ENCODE measurements at regions not wholly inside any gene's neighbourhood (a gene's known extent, or its start where the extent isn't known, plus 50 kb on each side); places are given as distances from the start of the nearest gene placed in this dataset.
"Not testable (repeated sequence)": the region's sequence is repeated elsewhere in the genome, so short reads cannot be mapped to it uniquely, and the experiment has no call there.

DNA sequence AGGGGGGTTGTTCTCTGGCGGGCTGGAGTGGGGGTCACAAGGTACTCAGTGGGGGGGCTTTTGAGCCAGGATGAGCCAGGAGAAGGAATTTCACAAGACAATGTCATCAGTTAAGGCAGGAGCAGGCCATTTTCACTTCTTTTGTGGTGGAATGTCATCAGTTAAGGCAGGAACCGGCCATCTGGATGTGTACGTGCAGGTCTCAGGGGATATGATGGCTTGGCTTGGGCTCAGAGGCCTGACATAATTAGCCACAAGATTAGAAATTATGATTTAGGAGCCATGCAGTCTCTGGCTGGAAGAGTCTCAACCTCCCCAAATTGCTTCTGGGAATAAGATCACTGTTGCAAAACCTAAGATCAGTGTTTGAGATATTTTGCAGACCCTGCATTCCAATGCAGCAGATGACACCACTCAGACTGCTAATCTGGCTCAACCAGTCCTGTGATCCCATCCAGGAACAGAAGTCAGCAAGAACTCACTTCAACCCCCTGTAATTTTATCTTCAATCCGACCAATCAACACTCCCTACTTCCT is 84.4 kb upstream of the MSH6 start:
- TF ChIP-seq, protein P1, sequence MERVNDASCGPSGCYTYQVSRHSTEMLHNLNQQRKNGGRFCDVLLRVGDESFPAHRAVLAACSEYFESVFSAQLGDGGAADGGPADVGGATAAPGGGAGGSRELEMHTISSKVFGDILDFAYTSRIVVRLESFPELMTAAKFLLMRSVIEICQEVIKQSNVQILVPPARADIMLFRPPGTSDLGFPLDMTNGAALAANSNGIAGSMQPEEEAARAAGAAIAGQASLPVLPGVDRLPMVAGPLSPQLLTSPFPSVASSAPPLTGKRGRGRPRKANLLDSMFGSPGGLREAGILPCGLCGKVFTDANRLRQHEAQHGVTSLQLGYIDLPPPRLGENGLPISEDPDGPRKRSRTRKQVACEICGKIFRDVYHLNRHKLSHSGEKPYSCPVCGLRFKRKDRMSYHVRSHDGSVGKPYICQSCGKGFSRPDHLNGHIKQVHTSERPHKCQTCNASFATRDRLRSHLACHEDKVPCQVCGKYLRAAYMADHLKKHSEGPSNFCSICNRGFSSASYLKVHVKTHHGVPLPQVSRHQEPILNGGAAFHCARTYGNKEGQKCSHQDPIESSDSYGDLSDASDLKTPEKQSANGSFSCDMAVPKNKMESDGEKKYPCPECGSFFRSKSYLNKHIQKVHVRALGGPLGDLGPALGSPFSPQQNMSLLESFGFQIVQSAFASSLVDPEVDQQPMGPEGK (CRISPR knock-in tag; IDR thresholded peaks at IDR 0.05; ENCODE audit: borderline replicate concordance), result not testable (repeated sequence)
- TF ChIP-seq ISL1 (CRISPR knock-in tag; IDR thresholded peaks at IDR 0.05) (peak; percentile 96), GLIS3 (CRISPR knock-in tag; IDR thresholded peaks at IDR 0.05) (peak; percentile 86; the same call in 1 of the 2 replicates), ZFP3 (CRISPR knock-in tag; IDR thresholded peaks at IDR 0.05) (peak; percentile 54; the same call in 1 of the 2 replicates), TCF4 (CRISPR knock-in tag; IDR thresholded peaks at IDR 0.05; ENCODE audit: borderline replicate concordance) (peak; percentile 93)
- not testable (repeated sequence) for TF ChIP-seq ARNTL (CRISPR knock-in tag; IDR thresholded peaks at IDR 0.05; ENCODE audit: borderline replicate concordance, low read depth); RARB (CRISPR knock-in tag; IDR thresholded peaks at IDR 0.05); ZFP30 (CRISPR knock-in tag; IDR thresholded peaks at IDR 0.05); TOX (CRISPR knock-in tag; IDR thresholded peaks at IDR 0.05; ENCODE audit: borderline replicate concordance); ZNF8 (CRISPR knock-in tag; IDR thresholded peaks at IDR 0.05); ESRRG (CRISPR knock-in tag; IDR thresholded peaks at IDR 0.05)
- TF ChIP-seq, protein P2, sequence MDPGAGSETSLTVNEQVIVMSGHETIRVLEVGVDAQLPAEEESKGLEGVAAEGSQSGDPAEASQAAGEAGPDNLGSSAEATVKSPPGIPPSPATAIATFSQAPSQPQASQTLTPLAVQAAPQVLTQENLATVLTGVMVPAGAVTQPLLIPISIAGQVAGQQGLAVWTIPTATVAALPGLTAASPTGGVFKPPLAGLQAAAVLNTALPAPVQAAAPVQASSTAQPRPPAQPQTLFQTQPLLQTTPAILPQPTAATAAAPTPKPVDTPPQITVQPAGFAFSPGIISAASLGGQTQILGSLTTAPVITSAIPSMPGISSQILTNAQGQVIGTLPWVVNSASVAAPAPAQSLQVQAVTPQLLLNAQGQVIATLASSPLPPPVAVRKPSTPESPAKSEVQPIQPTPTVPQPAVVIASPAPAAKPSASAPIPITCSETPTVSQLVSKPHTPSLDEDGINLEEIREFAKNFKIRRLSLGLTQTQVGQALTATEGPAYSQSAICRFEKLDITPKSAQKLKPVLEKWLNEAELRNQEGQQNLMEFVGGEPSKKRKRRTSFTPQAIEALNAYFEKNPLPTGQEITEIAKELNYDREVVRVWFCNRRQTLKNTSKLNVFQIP (CRISPR knock-in tag; IDR thresholded peaks at IDR 0.05; ENCODE audit: borderline replicate concordance, low read depth), result not testable (repeated sequence)
